ENCODE measurements at regions not wholly inside any gene's neighbourhood (a gene's known extent, or its start where the extent isn't known, plus 50 kb on each side); places are given as distances from the start of the nearest gene placed in this dataset.

DNA sequence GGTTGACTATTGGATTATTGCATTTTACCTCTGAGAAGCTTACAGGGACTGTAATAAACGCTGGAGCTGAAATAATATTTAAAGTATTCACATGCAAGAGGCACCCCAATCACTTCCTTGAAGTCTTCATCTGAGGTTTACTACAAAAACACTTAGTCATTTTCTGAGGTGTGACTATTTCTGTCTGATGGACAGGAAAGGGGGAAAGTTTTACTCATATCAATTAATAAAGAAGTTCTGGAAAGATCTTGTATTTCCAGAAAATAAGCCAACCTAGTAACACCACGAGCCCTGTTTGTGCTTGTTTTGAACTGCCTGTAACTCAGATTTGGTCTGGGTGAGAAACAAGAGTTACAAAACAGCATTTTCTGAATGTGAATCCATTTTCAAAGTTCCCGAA, 63.9 kb upstream of the PRKCQ start:
- DNase-seq (ENCODE audit: low read depth, low spot score): no peak
- H3K4me3 ChIP-seq (ENCODE audit: low read depth, low read length): no peak overlapping the region
- POLR2A ChIA-PET: no interaction called here
- no peak for TF ChIP-seq CTCF (IDR thresholded peaks at IDR 0.05; ENCODE audit: insufficient read depth, low read length, missing control alignments)
- CTCF ChIA-PET: no interaction called here

DNA sequence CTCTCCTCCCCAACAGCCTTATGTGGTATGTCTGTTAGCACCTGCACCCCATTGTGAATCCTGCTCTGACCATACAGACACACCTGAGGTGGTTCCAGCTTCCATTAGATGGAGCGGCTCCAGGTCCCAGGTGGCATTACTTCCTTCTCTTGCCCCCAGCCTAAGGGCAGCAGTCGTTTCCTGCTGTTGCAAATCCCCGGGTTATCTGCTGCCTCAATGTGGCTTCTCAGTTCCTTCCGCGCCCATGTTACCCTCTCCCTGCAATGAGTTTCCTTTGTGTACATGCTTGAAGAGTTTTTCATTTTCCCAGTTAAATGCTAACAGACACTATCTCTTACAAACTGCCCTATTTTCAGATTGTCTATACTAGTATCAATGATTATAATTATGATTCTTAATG, 62.8 kb upstream of the PRKCQ start:
- no peak for DNase-seq (ENCODE audit: low read depth, low spot score)
- no peak overlapping the region for H3K4me3 ChIP-seq (ENCODE audit: low read depth, low read length)
- POLR2A ChIA-PET: no interaction called here
- CTCF ChIA-PET: no interaction called here
- TF ChIP-seq CTCF (IDR thresholded peaks at IDR 0.05; ENCODE audit: insufficient read depth, low read length, missing control alignments): no peak

GRCh38 chr10:6640433-6641040, 60.5 kb upstream of the PRKCQ start:
- DNase-seq (ENCODE audit: low read depth, low spot score): no peak
- CTCF ChIA-PET: no interaction called here
- H3K4me3 ChIP-seq (ENCODE audit: low read depth, low read length): no peak overlapping the region
- POLR2A ChIA-PET: no interaction called here
- no peak for TF ChIP-seq CTCF (IDR thresholded peaks at IDR 0.05; ENCODE audit: insufficient read depth, low read length, missing control alignments)

DNA sequence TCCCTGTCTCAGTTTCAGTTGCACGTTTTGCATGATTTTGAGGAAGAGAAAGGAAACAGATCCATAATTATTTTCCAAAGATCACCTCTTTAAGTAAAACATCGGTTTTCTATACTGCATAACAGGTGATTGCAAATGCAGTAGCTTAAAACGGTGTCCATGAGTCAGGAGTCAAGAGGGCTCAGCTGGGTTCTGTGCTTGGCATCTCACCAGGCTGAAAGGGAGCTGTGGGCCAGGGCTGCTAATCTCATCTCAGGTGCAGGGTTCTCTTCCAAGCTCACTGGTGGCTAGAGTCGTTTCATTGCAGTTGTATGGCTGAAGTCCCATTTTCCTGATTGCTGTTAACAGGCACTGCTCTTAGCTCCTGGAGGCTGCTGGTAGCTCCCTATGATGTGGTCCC, 57.0 kb upstream of the PRKCQ start:
- TF ChIP-seq CTCF (IDR thresholded peaks at IDR 0.05; ENCODE audit: insufficient read depth, low read length, missing control alignments): no peak
- ChIA-PET CTCF (interaction anchor here (1.0 kb wide), 1 partner anchor 32 kb away, joined by 3 read pairs; no protein-coding TSS in a partner anchor), POLR2A (no interaction called here)
- no peak for DNase-seq (ENCODE audit: low read depth, low spot score)
- no peak overlapping the region for H3K4me3 ChIP-seq (ENCODE audit: low read depth, low read length)

DNA sequence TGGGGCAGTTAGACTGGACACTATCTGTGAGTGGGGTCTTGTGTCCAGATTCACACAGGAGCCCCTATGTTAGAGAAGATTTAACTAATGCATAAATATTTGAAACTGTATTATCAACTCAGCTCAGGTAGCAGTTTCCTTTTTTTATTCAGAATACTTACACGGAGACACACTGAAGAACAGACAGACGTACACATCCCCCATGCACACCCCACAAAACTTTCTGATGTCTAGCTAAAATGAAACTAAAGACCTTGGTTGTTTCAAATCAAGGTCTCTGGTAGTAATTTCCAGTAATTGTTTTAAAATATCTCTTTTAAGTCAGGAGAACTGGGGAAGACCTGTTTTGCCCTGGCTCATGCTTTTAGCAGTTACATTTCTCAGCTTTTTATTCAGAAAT, 55.7 kb upstream of the PRKCQ start:
- no peak overlapping the region for H3K4me3 ChIP-seq (ENCODE audit: low read depth, low read length)
- TF ChIP-seq CTCF (IDR thresholded peaks at IDR 0.05; ENCODE audit: insufficient read depth, low read length, missing control alignments): no peak
- no peak for DNase-seq (ENCODE audit: low read depth, low spot score)
- ChIA-PET POLR2A (no interaction called here), CTCF (no interaction called here)
